ENCODE measurements at regions not wholly inside any gene's neighbourhood (a gene's known extent, or its start where the extent isn't known, plus 50 kb on each side); places are given as distances from the start of the nearest gene placed in this dataset.

DNA sequence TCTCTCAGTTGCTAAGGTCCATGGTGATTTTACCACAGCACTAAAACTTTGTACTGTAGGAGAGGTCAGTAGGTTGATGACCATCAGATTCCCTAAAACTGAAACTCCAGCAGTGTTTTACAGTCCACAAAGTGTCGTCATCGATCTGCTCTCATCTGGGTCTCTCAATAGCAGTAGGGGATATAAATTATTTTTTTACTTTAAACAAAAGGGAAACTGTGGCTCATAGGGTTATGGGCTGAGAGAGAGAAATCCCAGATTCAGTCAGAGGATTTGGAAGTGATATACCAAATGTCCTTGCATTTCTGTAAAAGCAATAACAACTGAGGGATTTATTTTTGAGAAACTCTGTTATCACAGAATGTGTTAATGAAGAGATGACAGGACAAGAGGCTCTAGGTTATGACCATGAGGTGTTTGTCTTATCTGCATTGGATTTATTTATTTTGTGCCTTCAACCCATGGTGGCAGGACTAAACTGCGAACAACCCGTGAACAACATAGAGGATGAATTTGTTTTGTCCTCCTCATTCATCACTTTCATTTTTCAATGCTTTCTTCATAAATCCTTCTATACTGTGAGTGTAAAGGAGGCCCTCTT is 869.7 kb downstream of the OTOL1 start:
- ATAC-seq: no peak
- Mint-ChIP-seq H3K9me3 (peaks cover 2% of the 10 kb centered on the region), H3K36me3 (ENCODE audit: low read depth) (no peaks in the 10 kb centered on the region), H3K4me1 (ENCODE audit: low read depth) (no peaks in the 10 kb centered on the region), H3K4me3 (no peak overlapping the region), H3K27me3 (no peaks in the 10 kb centered on the region), H3K27ac (no peak overlapping the region)
- CTCF ChIA-PET: no interaction called here
- intact Hi-C loops (cut with micrococcal nuclease): no loop called here
- POLR2A ChIA-PET: no interaction called here
- TF ChIP-seq, protein P1, sequence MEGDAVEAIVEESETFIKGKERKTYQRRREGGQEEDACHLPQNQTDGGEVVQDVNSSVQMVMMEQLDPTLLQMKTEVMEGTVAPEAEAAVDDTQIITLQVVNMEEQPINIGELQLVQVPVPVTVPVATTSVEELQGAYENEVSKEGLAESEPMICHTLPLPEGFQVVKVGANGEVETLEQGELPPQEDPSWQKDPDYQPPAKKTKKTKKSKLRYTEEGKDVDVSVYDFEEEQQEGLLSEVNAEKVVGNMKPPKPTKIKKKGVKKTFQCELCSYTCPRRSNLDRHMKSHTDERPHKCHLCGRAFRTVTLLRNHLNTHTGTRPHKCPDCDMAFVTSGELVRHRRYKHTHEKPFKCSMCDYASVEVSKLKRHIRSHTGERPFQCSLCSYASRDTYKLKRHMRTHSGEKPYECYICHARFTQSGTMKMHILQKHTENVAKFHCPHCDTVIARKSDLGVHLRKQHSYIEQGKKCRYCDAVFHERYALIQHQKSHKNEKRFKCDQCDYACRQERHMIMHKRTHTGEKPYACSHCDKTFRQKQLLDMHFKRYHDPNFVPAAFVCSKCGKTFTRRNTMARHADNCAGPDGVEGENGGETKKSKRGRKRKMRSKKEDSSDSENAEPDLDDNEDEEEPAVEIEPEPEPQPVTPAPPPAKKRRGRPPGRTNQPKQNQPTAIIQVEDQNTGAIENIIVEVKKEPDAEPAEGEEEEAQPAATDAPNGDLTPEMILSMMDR (IDR thresholded peaks at IDR 0.05): no peak
- no peak for DNase-seq

DNA sequence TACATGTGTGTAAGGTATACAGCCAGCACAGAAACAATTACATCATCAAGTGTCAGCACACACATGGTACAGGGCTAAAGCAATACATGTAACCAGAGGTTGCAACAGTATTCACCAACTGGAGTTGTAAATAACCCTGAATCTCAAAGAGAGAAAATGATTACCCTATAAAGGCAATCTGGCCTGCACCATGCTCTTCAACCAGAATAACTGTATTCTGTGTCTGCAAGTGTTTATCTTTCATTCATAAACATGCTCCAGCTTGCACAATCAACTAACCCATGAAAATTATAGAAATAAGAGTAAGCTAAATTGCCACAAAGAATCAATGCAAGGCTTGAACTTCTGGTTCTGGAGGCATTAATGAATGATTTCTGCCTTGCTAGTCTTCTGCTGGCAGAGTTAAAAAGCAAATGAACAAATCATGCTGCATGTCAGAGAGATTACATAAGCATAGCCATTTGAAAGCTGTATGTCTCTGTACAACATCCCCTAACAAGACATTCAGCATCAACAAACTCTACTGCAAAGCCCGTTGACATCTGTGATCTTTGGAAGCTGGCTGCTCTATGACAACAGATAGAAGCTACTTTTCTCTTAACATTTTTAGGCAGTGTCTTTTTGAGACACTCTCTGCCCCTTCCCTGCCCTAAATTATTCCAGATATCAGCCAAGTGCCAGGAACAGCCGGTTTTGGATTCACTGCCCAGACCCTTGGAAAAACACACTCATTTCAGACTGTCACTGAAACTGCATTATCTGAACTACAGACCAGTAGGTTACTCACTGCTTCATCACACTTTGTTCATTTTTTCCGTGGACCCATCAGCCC is 871.0 kb downstream of the OTOL1 start:
- intact Hi-C loops (cut with micrococcal nuclease): no loop called here
- ChIA-PET CTCF (no interaction called here), POLR2A (no interaction called here)
- H3K27ac Mint-ChIP-seq: no peak overlapping the region
- H3K9me3 Mint-ChIP-seq: peaks cover 2% of the 10 kb centered on the region
- TF ChIP-seq, protein P1 (IDR thresholded peaks at IDR 0.05): no peak
- no peaks in the 10 kb centered on the region for H3K36me3 Mint-ChIP-seq (ENCODE audit: low read depth)
- no peak overlapping the region for H3K4me3 Mint-ChIP-seq
- no peaks in the 10 kb centered on the region for H3K27me3 Mint-ChIP-seq
- ATAC-seq (no peak), DNase-seq (no peak)
- no peaks in the 10 kb centered on the region for H3K4me1 Mint-ChIP-seq (ENCODE audit: low read depth)

DNA sequence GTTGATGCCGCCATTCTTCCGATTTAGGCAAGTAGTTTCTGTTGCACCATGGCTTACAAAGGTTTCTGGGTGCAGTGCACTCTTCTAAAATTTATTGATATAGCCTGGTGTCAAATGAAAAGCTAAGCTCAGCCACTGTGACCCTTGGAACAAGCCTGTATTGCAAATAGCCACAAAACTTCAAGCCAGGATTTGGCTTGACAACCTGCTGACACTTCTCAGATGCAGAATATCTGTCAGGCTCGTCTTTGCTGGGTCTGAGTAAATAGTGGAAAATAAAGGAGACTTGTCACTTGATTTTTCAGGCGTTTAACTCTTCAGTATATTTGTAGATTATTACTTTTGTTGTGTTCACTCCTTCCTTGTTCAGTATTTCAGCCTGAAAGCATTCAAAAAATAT is 871.8 kb downstream of the OTOL1 start:
- Mint-ChIP-seq H3K36me3 (ENCODE audit: low read depth) (no peaks in the 10 kb centered on the region), H3K9me3 (peaks cover 2% of the 10 kb centered on the region), H3K27me3 (no peaks in the 10 kb centered on the region), H3K27ac (no peak overlapping the region), H3K4me1 (ENCODE audit: low read depth) (no peaks in the 10 kb centered on the region), H3K4me3 (no peak overlapping the region)
- ATAC-seq (no peak), DNase-seq (no peak)
- intact Hi-C loops (cut with micrococcal nuclease): no loop called here
- ChIA-PET POLR2A (no interaction called here), CTCF (no interaction called here)
- TF ChIP-seq, protein P1 (IDR thresholded peaks at IDR 0.05): no peak

DNA sequence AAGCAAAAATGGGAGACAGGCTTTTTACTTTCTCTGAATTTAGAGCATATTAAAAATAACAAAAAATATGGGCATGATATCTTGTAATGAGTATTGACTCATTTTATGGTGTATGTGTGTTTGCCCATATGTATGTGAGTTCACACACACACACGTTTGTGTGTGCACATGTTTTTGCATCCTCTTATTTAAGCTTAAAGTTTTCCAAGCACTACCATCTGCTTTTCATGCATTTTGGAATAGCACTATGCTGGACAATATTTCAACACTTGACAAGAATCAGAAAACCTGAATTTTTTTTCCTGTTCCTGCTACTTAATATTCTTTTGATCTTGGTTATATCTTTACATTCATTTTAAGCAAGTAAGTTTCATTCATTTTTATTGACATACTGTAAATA is 872.7 kb downstream of the OTOL1 start:
- Mint-ChIP-seq H3K27ac (no peak overlapping the region), H3K27me3 (no peaks in the 10 kb centered on the region), H3K4me1 (ENCODE audit: low read depth) (no peaks in the 10 kb centered on the region), H3K4me3 (no peak overlapping the region), H3K9me3 (peaks cover 2% of the 10 kb centered on the region), H3K36me3 (ENCODE audit: low read depth) (no peaks in the 10 kb centered on the region)
- DNase-seq (no peak), ATAC-seq (no peak)
- TF ChIP-seq, protein P1 (IDR thresholded peaks at IDR 0.05): no peak
- intact Hi-C loops (cut with micrococcal nuclease): no loop called here
- ChIA-PET CTCF (no interaction called here), POLR2A (no interaction called here)

DNA sequence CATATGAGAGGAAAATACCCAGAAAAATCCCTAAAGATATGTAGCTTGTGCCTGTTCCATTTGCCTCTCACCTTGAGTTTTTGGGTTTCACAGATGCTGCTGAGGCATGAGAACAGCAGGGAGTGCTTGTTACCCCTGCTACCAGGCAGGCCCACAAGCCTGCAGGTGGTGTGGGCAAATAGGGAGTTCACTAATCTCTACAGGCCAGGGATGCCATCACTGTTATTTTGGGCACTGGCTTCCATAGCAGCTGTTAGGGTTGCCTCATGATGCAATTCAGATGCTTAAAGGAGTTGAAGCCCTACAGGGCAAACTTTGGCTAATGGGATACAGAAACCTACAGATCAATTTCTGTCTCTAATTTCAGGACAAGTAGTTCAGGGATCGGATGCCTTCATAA is 873.5 kb downstream of the OTOL1 start:
- TF ChIP-seq, protein P1 (IDR thresholded peaks at IDR 0.05): no peak
- H3K9me3 Mint-ChIP-seq: peaks cover 2% of the 10 kb centered on the region
- H3K4me3 Mint-ChIP-seq: no peak overlapping the region
- no peak for ATAC-seq
- H3K27me3 Mint-ChIP-seq: no peaks in the 10 kb centered on the region
- no peak for DNase-seq
- intact Hi-C loops (cut with micrococcal nuclease): no loop called here
- H3K36me3 Mint-ChIP-seq (ENCODE audit: low read depth): no peaks in the 10 kb centered on the region
- ChIA-PET CTCF (no interaction called here), POLR2A (no interaction called here)
- no peak overlapping the region for H3K27ac Mint-ChIP-seq
- H3K4me1 Mint-ChIP-seq (ENCODE audit: low read depth): no peaks in the 10 kb centered on the region
